ENCODE measurements at regions not wholly inside any gene's neighbourhood (a gene's known extent, or its start where the extent isn't known, plus 50 kb on each side); places are given as distances from the start of the nearest gene placed in this dataset.

DNA sequence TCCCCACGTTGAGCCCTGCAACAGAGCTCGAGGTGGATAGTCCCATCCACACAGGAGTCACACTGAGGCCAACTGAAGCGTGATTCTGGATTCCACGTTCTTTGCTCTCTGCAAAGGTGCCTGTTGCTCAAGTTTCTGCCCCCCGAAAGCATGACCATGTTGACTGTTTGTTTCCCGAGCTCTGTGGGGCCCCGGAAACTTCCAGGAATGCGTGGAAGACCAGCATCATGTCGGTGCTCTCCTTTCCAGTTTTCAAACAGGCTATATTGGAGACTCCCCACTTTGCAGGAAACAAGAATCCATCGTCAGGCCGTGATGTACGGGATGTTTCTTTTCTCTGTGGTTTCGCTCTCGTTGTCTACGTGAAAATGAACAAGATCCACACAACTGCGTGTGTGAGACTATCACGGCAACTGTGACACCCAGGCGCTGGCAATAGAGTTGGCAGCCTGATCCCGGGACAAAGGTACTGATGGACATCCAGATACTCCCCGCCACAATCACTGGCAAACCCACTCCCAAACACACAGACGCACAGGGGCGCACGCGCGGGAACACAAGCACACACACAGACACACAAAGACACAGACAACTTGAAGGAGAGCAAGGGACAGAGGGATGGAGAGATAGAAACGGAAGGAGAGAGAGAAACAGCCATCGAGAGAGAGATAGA is 444.6 kb upstream of the DEFB115 start:
- peaks cover 38 to 60% of the 10 kb centered on the region in 2 experiments for H3K9me3 ChIP-seq (ENCODE audit: insufficient read depth in 2 of 2, low read depth in 1 of 2, low read length in 1 of 2)
- no peak overlapping the region for H3K9ac ChIP-seq (replicated peaks in 1 of 4; ENCODE audit: extremely low read depth in 1 of 4, low read depth in 3 of 4, low read length in 3 of 4)
- TF ChIP-seq NRF1 (IDR thresholded peaks at IDR 0.05; ENCODE audit: low read depth, low read length) = no peak
- peak; percentile 18 for TF ChIP-seq RNF2 (IDR thresholded peaks at IDR 0.05; ENCODE audit: borderline replicate concordance, low read depth, low read length, missing control alignments, poor library complexity, severe bottlenecking)
- TF ChIP-seq BCL11A (IDR thresholded peaks at IDR 0.05; ENCODE audit: low read depth in 2 of 2, low read length in 2 of 2) = no peak
- no peak overlapping the region for H2AK5ac ChIP-seq (ENCODE audit: low read depth, low read length)
- H3K23me2 ChIP-seq (ENCODE audit: low read depth, low read length) = no peaks in the 10 kb centered on the region
- no peak overlapping the region for H2BK5ac ChIP-seq (ENCODE audit: low read depth, low read length)
- peaks cover 0 to 4% (median 0%) of the 10 kb centered on the region in 4 experiments; a peak in 1 of 8 replicates for H3K36me3 ChIP-seq (ENCODE audit: control insufficient read depth in 2 of 4, insufficient read depth in 4 of 4, low read length in 3 of 4)
- ChIA-PET CTCF (ENCODE audit: partially characterized antibody) (no interaction called here), POLR2A (ENCODE audit: partially characterized antibody) (no interaction called here)
- no peak overlapping the region for H4K91ac ChIP-seq (replicated peaks; ENCODE audit: insufficient read length, low read length)
- H3K23ac ChIP-seq (ENCODE audit: insufficient read length) = no peak overlapping the region
- no peaks in the 10 kb centered on the region for H3K4me1 ChIP-seq (replicated peaks in 1 of 4; ENCODE audit: control insufficient read depth in 3 of 4, insufficient read depth in 4 of 4, low read length in 3 of 4)
- no peak overlapping the region for H3K4ac ChIP-seq (replicated peaks; ENCODE audit: insufficient read length, low read depth, low read length)
- H2BK15ac ChIP-seq (ENCODE audit: low read length) = no peak overlapping the region
- H2BK120ac ChIP-seq (replicated peaks; ENCODE audit: low read depth, low read length) = no peak overlapping the region
- no peak overlapping the region for H3K56ac ChIP-seq (replicated peaks; ENCODE audit: insufficient read length, low read depth, low read length)
- no peak overlapping the region for H3K27ac ChIP-seq (ENCODE audit: low read depth, low read length)
- H4K20me1 ChIP-seq (replicated peaks in 1 of 2; ENCODE audit: control insufficient read depth in 1 of 2, insufficient read depth in 2 of 2, low read length in 2 of 2) = no peaks in the 10 kb centered on the region
- peak overlapping the region in 1 of 2 experiments; percentile 59; a peak in 1 of 4 replicates for H3K4me2 ChIP-seq (ENCODE audit: insufficient read depth in 1 of 2, low read depth in 2 of 2, low read length in 2 of 2)
- no peak overlapping the region for H3K4me3 ChIP-seq (ENCODE audit: extremely low read depth in 1 of 4, insufficient read depth in 2 of 4, low read depth in 3 of 4, low read length in 4 of 4)
- H4K8ac ChIP-seq (ENCODE audit: extremely low read depth, insufficient read depth, low read length) = no peak overlapping the region
- no peak for FAIRE-seq
- peaks cover 0 to 3% (median 3%) of the 10 kb centered on the region in 4 experiments; a peak in 5 of 7 replicates for H3K27me3 ChIP-seq (replicated peaks in 1 of 4; ENCODE audit: control insufficient read depth in 3 of 4, extremely low read depth in 1 of 4, insufficient read depth in 3 of 4, low read length in 3 of 4)
- H4K5ac ChIP-seq (ENCODE audit: insufficient read length, low read depth, low read length) = no peak overlapping the region
- no peak for DNase-seq (ENCODE audit: low read depth in 1 of 2, low spot score in 2 of 2)
- WGBS, 2 experiments (ENCODE audit: extremely low coverage in 1 of 2, insufficient coverage in 1 of 2, insufficient read length in 1 of 2, insufficient replicate concordance in 2 of 2, low coverage in 1 of 2, low lambda C conversion rate in 2 of 2, missing lambda C conversion rate in 1 of 2) = 74% methylated on average over 27 of the region's 27 CpGs; no CpG with 5 or more reads in 1 of the 2 experiments
- H3K14ac ChIP-seq (ENCODE audit: insufficient read length) = no peak overlapping the region
- no peak overlapping the region for H3K18ac ChIP-seq (ENCODE audit: extremely low read depth, low read length)
- H2AFZ ChIP-seq (ENCODE audit: low read length) = no peak overlapping the region
- no peaks in the 10 kb centered on the region for H3K79me2 ChIP-seq (ENCODE audit: control insufficient read depth in 1 of 2, insufficient read depth in 2 of 2, low read length in 2 of 2)
- H2BK12ac ChIP-seq (ENCODE audit: low read depth, low read length) = no peak overlapping the region
- H2BK20ac ChIP-seq (ENCODE audit: low read length) = no peak overlapping the region
- H3K79me1 ChIP-seq (ENCODE audit: low read depth, low read length) = no peaks in the 10 kb centered on the region

Measured in H1 (cell line).